ENCODE measurements at regions not wholly inside any gene's neighbourhood (a gene's known extent, or its start where the extent isn't known, plus 50 kb on each side); places are given as distances from the start of the nearest gene placed in this dataset.

- Histone ChIP-seq H3K4me3 (ENCODE audit: insufficient read depth, low read length, poor library complexity, severe bottlenecking) (no peak overlapping the region), H3F3A (ENCODE audit: insufficient read depth) (no peaks in the 10 kb centered on the region), H3K9ac (ENCODE audit: low read length) (no peak overlapping the region), H3K4me2 (ENCODE audit: low read depth, low read length, poor library complexity, severe bottlenecking) (no peak overlapping the region), H3K36me3 (ENCODE audit: low read length) (no peaks in the 10 kb centered on the region), H3K79me2 (ENCODE audit: insufficient read depth, low read length) (no peaks in the 10 kb centered on the region), H3K27ac (ENCODE audit: low read depth, low read length) (no peak overlapping the region), H4K20me1 (ENCODE audit: low read depth, low read length) (no peaks in the 10 kb centered on the region), H3K9me3 (ENCODE audit: insufficient read depth, low read length) (no peaks in the 10 kb centered on the region), H3K27me3 (ENCODE audit: low read length) (no peaks in the 10 kb centered on the region), H2AFZ (ENCODE audit: low read depth, low read length, severe bottlenecking) (no peak overlapping the region), H3K9me2 (replicated peaks; ENCODE audit: insufficient read depth, low read length) (no peaks in the 10 kb centered on the region)
- TF ChIP-seq, protein P1, sequence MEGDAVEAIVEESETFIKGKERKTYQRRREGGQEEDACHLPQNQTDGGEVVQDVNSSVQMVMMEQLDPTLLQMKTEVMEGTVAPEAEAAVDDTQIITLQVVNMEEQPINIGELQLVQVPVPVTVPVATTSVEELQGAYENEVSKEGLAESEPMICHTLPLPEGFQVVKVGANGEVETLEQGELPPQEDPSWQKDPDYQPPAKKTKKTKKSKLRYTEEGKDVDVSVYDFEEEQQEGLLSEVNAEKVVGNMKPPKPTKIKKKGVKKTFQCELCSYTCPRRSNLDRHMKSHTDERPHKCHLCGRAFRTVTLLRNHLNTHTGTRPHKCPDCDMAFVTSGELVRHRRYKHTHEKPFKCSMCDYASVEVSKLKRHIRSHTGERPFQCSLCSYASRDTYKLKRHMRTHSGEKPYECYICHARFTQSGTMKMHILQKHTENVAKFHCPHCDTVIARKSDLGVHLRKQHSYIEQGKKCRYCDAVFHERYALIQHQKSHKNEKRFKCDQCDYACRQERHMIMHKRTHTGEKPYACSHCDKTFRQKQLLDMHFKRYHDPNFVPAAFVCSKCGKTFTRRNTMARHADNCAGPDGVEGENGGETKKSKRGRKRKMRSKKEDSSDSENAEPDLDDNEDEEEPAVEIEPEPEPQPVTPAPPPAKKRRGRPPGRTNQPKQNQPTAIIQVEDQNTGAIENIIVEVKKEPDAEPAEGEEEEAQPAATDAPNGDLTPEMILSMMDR (IDR thresholded peaks at IDR 0.05; ENCODE audit: insufficient read depth, low read length, poor library complexity, severe bottlenecking): no peak
- TF ChIP-seq EZH2phosphoT487 (conservative IDR thresholded peaks at IDR 0.05; ENCODE audit: low read length): no peak
Measured at GRCh38 chr20:40192529-40192928, 496.5 kb downstream of the MAFB start.

GRCh38 chr20:40192081-40192480 is 497.0 kb downstream of the MAFB start:
- H4K20me1 ChIP-seq (ENCODE audit: low read depth, low read length): 0 out of 2 replicates have a peak, but pooled peaks cover 1% of the 10 kb centered on the region
- H2AFZ ChIP-seq (ENCODE audit: low read depth, low read length, severe bottlenecking): no peak overlapping the region
- no peaks in the 10 kb centered on the region for H3K9me2 ChIP-seq (replicated peaks; ENCODE audit: insufficient read depth, low read length)
- no peaks in the 10 kb centered on the region for H3F3A ChIP-seq (ENCODE audit: insufficient read depth)
- H3K79me2 ChIP-seq (ENCODE audit: insufficient read depth, low read length): no peaks in the 10 kb centered on the region
- TF ChIP-seq, protein P1 (IDR thresholded peaks at IDR 0.05; ENCODE audit: insufficient read depth, low read length, poor library complexity, severe bottlenecking): no peak
- no peak for TF ChIP-seq EZH2phosphoT487 (conservative IDR thresholded peaks at IDR 0.05; ENCODE audit: low read length)
- H3K4me3 ChIP-seq (ENCODE audit: insufficient read depth, low read length, poor library complexity, severe bottlenecking): no peak overlapping the region
- H3K9ac ChIP-seq (ENCODE audit: low read length): no peak overlapping the region
- H3K9me3 ChIP-seq (ENCODE audit: insufficient read depth, low read length): no peaks in the 10 kb centered on the region
- H3K4me2 ChIP-seq (ENCODE audit: low read depth, low read length, poor library complexity, severe bottlenecking): no peak overlapping the region
- H3K27me3 ChIP-seq (ENCODE audit: low read length): no peaks in the 10 kb centered on the region
- H3K36me3 ChIP-seq (ENCODE audit: low read length): no peaks in the 10 kb centered on the region
- H3K27ac ChIP-seq (ENCODE audit: low read depth, low read length): no peak overlapping the region

GRCh38 chr20:40191573-40191972 is 497.5 kb downstream of the MAFB start:
- TF ChIP-seq, protein P1 (IDR thresholded peaks at IDR 0.05; ENCODE audit: insufficient read depth, low read length, poor library complexity, severe bottlenecking): no peak
- TF ChIP-seq EZH2phosphoT487 (conservative IDR thresholded peaks at IDR 0.05; ENCODE audit: low read length): no peak
- Histone ChIP-seq H3K4me2 (ENCODE audit: low read depth, low read length, poor library complexity, severe bottlenecking) (no peak overlapping the region), H3K9ac (ENCODE audit: low read length) (no peak overlapping the region)

More at GRCh38 chr20:40191573-40191972, 497.5 kb downstream of the MAFB start:
- Histone ChIP-seq H4K20me1 (ENCODE audit: low read depth, low read length) (0 out of 2 replicates have a peak, but pooled peaks cover 2% of the 10 kb centered on the region), H3K27me3 (ENCODE audit: low read length) (no peaks in the 10 kb centered on the region), H3K27ac (ENCODE audit: low read depth, low read length) (no peak overlapping the region), H3K4me3 (ENCODE audit: insufficient read depth, low read length, poor library complexity, severe bottlenecking) (no peak overlapping the region), H3K9me3 (ENCODE audit: insufficient read depth, low read length) (no peaks in the 10 kb centered on the region), H3K79me2 (ENCODE audit: insufficient read depth, low read length) (no peaks in the 10 kb centered on the region), H3K36me3 (ENCODE audit: low read length) (no peaks in the 10 kb centered on the region), H3K9me2 (replicated peaks; ENCODE audit: insufficient read depth, low read length) (no peaks in the 10 kb centered on the region), H3F3A (ENCODE audit: insufficient read depth) (no peaks in the 10 kb centered on the region), H2AFZ (ENCODE audit: low read depth, low read length, severe bottlenecking) (no peak overlapping the region)

Data from SU-DHL-6 (cell line).